ACC112 (cell line): ENCODE measurements at regions not wholly inside any gene's neighbourhood (a gene's known extent, or its start where the extent isn't known, plus 50 kb on each side); places are given as distances from the start of the nearest gene placed in this dataset.

Experiments used
- H2AFZ ChIP-seq: fragments of 200-600 bp; sonication (generic); one replicate; pipeline ENCODE4 v1.6.0; 2017; ENCODE audit warnings: antibody characterized with exemption, low read length; ENCODE audit not compliant: unreplicated experiment
- H3K27ac ChIP-seq: fragments of 200-600 bp; sonication (generic); 2 replicates; pipeline ENCODE4 v1.5.1; 2014; ENCODE audit warnings: low read depth, mild to moderate bottlenecking, antibody characterized with exemption, low read length, moderate library complexity
- H3K27me3 ChIP-seq: fragments of 200-600 bp; sonication (generic); 2 replicates; pipeline ENCODE4 v1.6.1; 2014; ENCODE audit warnings: mild to moderate bottlenecking, antibody characterized with exemption, low read length, moderate library complexity, mixed read lengths; ENCODE audit not compliant: insufficient read depth
- H3K36me3 ChIP-seq: fragments of 200-600 bp; sonication (generic); 2 replicates; pipeline ENCODE4 v1.6.1; 2016; ENCODE audit warnings: mild to moderate bottlenecking, antibody characterized with exemption, low read length, moderate library complexity, mixed read lengths; ENCODE audit not compliant: insufficient read depth
- H3K4me1 ChIP-seq: fragments of 200-600 bp; sonication (generic); one replicate; pipeline ENCODE4 v1.6.1; 2016; ENCODE audit warnings: low read length, mixed read lengths; ENCODE audit not compliant: insufficient read depth, unreplicated experiment, control insufficient read depth
- H3K4me3 ChIP-seq: fragments of 200-600 bp; sonication (generic); 2 replicates; pipeline ENCODE4 v1.5.1; 2014; ENCODE audit warnings: mild to moderate bottlenecking, low read depth, low read length
- H3K79me2 ChIP-seq: fragments of 200-600 bp; sonication (generic); one replicate; pipeline ENCODE4 v1.6.0; 2016; ENCODE audit warnings: low read length; ENCODE audit not compliant: control insufficient read depth, unreplicated experiment, insufficient read depth

- H2AFZ ChIP-seq = no peak overlapping the region
- H3K36me3 ChIP-seq = no peaks in the 10 kb centered on the region
- no peaks in the 10 kb centered on the region for H3K27me3 ChIP-seq
- H3K79me2 ChIP-seq = no peaks in the 10 kb centered on the region
- H3K4me1 ChIP-seq = no peaks in the 10 kb centered on the region
- no peak overlapping the region for H3K27ac ChIP-seq
- no peak overlapping the region for H3K4me3 ChIP-seq
Measured at GRCh38 chr2:53234548-53234903, 533.1 kb upstream of the CHAC2 start.

GRCh38 chr2:53233759-53234547, 533.7 kb upstream of the CHAC2 start:
- Histone ChIP-seq H3K4me3 (no peak overlapping the region), H3K27ac (no peak overlapping the region), H2AFZ (no peak overlapping the region), H3K4me1 (no peaks in the 10 kb centered on the region), H3K79me2 (no peaks in the 10 kb centered on the region), H3K27me3 (no peaks in the 10 kb centered on the region), H3K36me3 (no peaks in the 10 kb centered on the region)

GRCh38 chr2:53231908-53232307, 535.7 kb upstream of the CHAC2 start:
- H3K27ac ChIP-seq = no peak overlapping the region

GRCh38 chr2:53230691-53231090, 536.9 kb upstream of the CHAC2 start:
- Histone ChIP-seq H2AFZ (no peak overlapping the region), H3K4me1 (no peaks in the 10 kb centered on the region), H3K27me3 (no peaks in the 10 kb centered on the region), H3K27ac (no peak overlapping the region), H3K36me3 (no peaks in the 10 kb centered on the region), H3K4me3 (no peak overlapping the region), H3K79me2 (no peaks in the 10 kb centered on the region)

More at GRCh38 chr2:53231908-53232307, 535.7 kb upstream of the CHAC2 start:
- H3K36me3 ChIP-seq = no peaks in the 10 kb centered on the region
- no peaks in the 10 kb centered on the region for H3K4me1 ChIP-seq
- H3K79me2 ChIP-seq = no peaks in the 10 kb centered on the region
- no peak overlapping the region for H2AFZ ChIP-seq
- no peak overlapping the region for H3K4me3 ChIP-seq
- H3K27me3 ChIP-seq = no peaks in the 10 kb centered on the region

- H3K4me3 ChIP-seq = no peak overlapping the region
- H2AFZ ChIP-seq = no peak overlapping the region
- H3K36me3 ChIP-seq = no peaks in the 10 kb centered on the region
- no peaks in the 10 kb centered on the region for H3K4me1 ChIP-seq
- H3K27ac ChIP-seq = no peak overlapping the region
- no peaks in the 10 kb centered on the region for H3K79me2 ChIP-seq
- no peaks in the 10 kb centered on the region for H3K27me3 ChIP-seq
Measured at GRCh38 chr2:53227535-53227934, 540.1 kb upstream of the CHAC2 start.

- Histone ChIP-seq H3K4me3 (no peak overlapping the region), H3K4me1 (no peaks in the 10 kb centered on the region), H3K27ac (no peak overlapping the region), H3K27me3 (no peaks in the 10 kb centered on the region), H3K79me2 (no peaks in the 10 kb centered on the region), H2AFZ (no peak overlapping the region), H3K36me3 (no peaks in the 10 kb centered on the region)
Measured at GRCh38 chr2:53220969-53221368, 546.6 kb upstream of the CHAC2 start.

GRCh38 chr2:53217250-53217649, 550.4 kb upstream of the CHAC2 start:
- Histone ChIP-seq H3K79me2 (no peaks in the 10 kb centered on the region), H3K36me3 (no peaks in the 10 kb centered on the region), H2AFZ (no peak overlapping the region), H3K27me3 (no peaks in the 10 kb centered on the region), H3K4me3 (no peak overlapping the region), H3K27ac (no peak overlapping the region), H3K4me1 (no peaks in the 10 kb centered on the region)

GRCh38 chr2:53216805-53217204, 550.8 kb upstream of the CHAC2 start:
- Histone ChIP-seq H3K36me3 (no peaks in the 10 kb centered on the region), H3K79me2 (no peaks in the 10 kb centered on the region), H3K27me3 (no peaks in the 10 kb centered on the region), H2AFZ (no peak overlapping the region), H3K27ac (no peak overlapping the region), H3K4me3 (no peak overlapping the region), H3K4me1 (no peaks in the 10 kb centered on the region)

- no peaks in the 10 kb centered on the region for H3K4me1 ChIP-seq
- no peaks in the 10 kb centered on the region for H3K27me3 ChIP-seq
- no peak overlapping the region for H3K27ac ChIP-seq
- no peaks in the 10 kb centered on the region for H3K79me2 ChIP-seq
- H2AFZ ChIP-seq = no peak overlapping the region
- H3K36me3 ChIP-seq = no peaks in the 10 kb centered on the region
- H3K4me3 ChIP-seq = no peak overlapping the region
Measured at GRCh38 chr2:53212576-53212975, 555.0 kb upstream of the CHAC2 start.

GRCh38 chr2:53211201-53211774, 556.3 kb upstream of the CHAC2 start:
- Histone ChIP-seq H3K4me3 (no peak overlapping the region), H3K4me1 (no peaks in the 10 kb centered on the region), H2AFZ (no peak overlapping the region), H3K36me3 (no peaks in the 10 kb centered on the region), H3K79me2 (no peaks in the 10 kb centered on the region), H3K27ac (no peak overlapping the region), H3K27me3 (no peaks in the 10 kb centered on the region)

GRCh38 chr2:53210538-53210937, 557.1 kb upstream of the CHAC2 start:
- no peak overlapping the region for H2AFZ ChIP-seq
- no peaks in the 10 kb centered on the region for H3K79me2 ChIP-seq
- H3K27me3 ChIP-seq = no peaks in the 10 kb centered on the region
- H3K36me3 ChIP-seq = no peaks in the 10 kb centered on the region
- no peaks in the 10 kb centered on the region for H3K4me1 ChIP-seq
- no peak overlapping the region for H3K27ac ChIP-seq
- no peak overlapping the region for H3K4me3 ChIP-seq
